Ectodermal cell (in vitro differentiated cells): ENCODE measurements at regions not wholly inside any gene's neighbourhood (a gene's known extent, or its start where the extent isn't known, plus 50 kb on each side); places are given as distances from the start of the nearest gene placed in this dataset.
A peak's percentile ranks its signal among the peaks of the same experiment; 100 is the strongest.
"Not testable (repeated sequence)": the region's sequence is repeated elsewhere in the genome, so short reads cannot be mapped to it uniquely, and the experiment has no call there.

Experiments
- H3K27ac ChIP-seq: 2 replicates; pipeline ENCODE4 v1.7.0; 2013; ENCODE audit warnings: mild to moderate bottlenecking, low read depth, low read length; ENCODE audit not compliant: insufficient read depth, poor library complexity, severe bottlenecking
- H3K27me3 ChIP-seq: 2 replicates; pipeline ENCODE4 v1.7.0; 2013; ENCODE audit warnings: mild to moderate bottlenecking, low read length; ENCODE audit not compliant: insufficient read depth, control insufficient read depth, poor library complexity, severe bottlenecking
- H3K36me3 ChIP-seq: one replicate; pipeline ENCODE4 v1.7.0; 2013; ENCODE audit warnings: low read length; ENCODE audit not compliant: control insufficient read depth, insufficient read depth
- H3K4me1 ChIP-seq: one replicate; pipeline ENCODE4 v1.7.0; 2013; ENCODE audit warnings: low read length; ENCODE audit not compliant: control insufficient read depth, insufficient read depth
- H3K4me3 ChIP-seq: 2 replicates; pipeline ENCODE4 v1.7.0; 2013; ENCODE audit warnings: low read depth, low read length, control low read depth; ENCODE audit not compliant: insufficient read depth
- H3K9me3 ChIP-seq: 2 replicates; pipeline ENCODE4 v1.7.0; 2013; ENCODE audit warnings: mild to moderate bottlenecking, low read length, moderate library complexity; ENCODE audit not compliant: control insufficient read depth
- WGBS, 2 experiments: methylation state at CpG; one replicate each; pipeline ENCODE4 v1.1.7; 2013; ENCODE audit warnings: missing lambda C conversion rate in 2 of 2; 5-methylcytosine and 5-hydroxymethylcytosine counted together

- no peak overlapping the region for H3K27ac ChIP-seq
- no peak overlapping the region for H3K4me3 ChIP-seq
- H3K36me3 ChIP-seq = no peaks in the 10 kb centered on the region
- no peaks in the 10 kb centered on the region for H3K9me3 ChIP-seq
- no peaks in the 10 kb centered on the region for H3K27me3 ChIP-seq
- WGBS, 2 experiments = 91% methylated on average over 5 of the region's 5 CpGs
- no peaks in the 10 kb centered on the region for H3K4me1 ChIP-seq
Measured at GRCh38 chr14:87252103-87252502, 740.9 kb downstream of the GALC start.

- no peak overlapping the region for H3K27ac ChIP-seq
- no peak overlapping the region for H3K4me3 ChIP-seq
- H3K9me3 ChIP-seq = peaks cover 2% of the 10 kb centered on the region
- no peaks in the 10 kb centered on the region for H3K4me1 ChIP-seq
- H3K36me3 ChIP-seq = no peaks in the 10 kb centered on the region
- H3K27me3 ChIP-seq = no peaks in the 10 kb centered on the region
Measured at GRCh38 chr14:87251011-87251410, 742.0 kb downstream of the GALC start.

- peaks cover 2% of the 10 kb centered on the region for H3K9me3 ChIP-seq
- no peaks in the 10 kb centered on the region for H3K36me3 ChIP-seq
- H3K4me3 ChIP-seq = no peak overlapping the region
- H3K27ac ChIP-seq = peak overlapping the region; percentile 18
- 82 to 92% methylated on average over 2 to 3 of the region's 3 CpGs for WGBS, 2 experiments
- no peaks in the 10 kb centered on the region for H3K27me3 ChIP-seq
- peaks cover 5% of the 10 kb centered on the region for H3K4me1 ChIP-seq
Measured at GRCh38 chr14:87241018-87241768, 751.8 kb downstream of the GALC start.

GRCh38 chr14:87240319-87240718, 752.7 kb downstream of the GALC start:
- H3K9me3 ChIP-seq, H3K27ac ChIP-seq, H3K4me1 ChIP-seq, H3K4me3 ChIP-seq, H3K36me3 ChIP-seq, H3K27me3 ChIP-seq: not testable (repeated sequence)
- WGBS, 2 experiments = 6 to 16% methylated on average over 4 of the region's 5 CpGs

- Histone ChIP-seq H3K9me3 (peaks cover 4% of the 10 kb centered on the region), H3K36me3 (peaks cover 7% of the 10 kb centered on the region), H3K4me3 (no peak overlapping the region), H3K27me3 (no peaks in the 10 kb centered on the region), H3K27ac (no peak overlapping the region), H3K4me1 (no peaks in the 10 kb centered on the region)
- 68 to 74% methylated on average over 2 to 4 of the region's 4 CpGs for WGBS, 2 experiments
Measured at GRCh38 chr14:87233806-87234384, 759.1 kb downstream of the GALC start.

GRCh38 chr14:87233266-87233665, 759.7 kb downstream of the GALC start:
- no peaks in the 10 kb centered on the region for H3K4me1 ChIP-seq
- no peak overlapping the region for H3K4me3 ChIP-seq
- peaks cover 4% of the 10 kb centered on the region for H3K9me3 ChIP-seq
- no peaks in the 10 kb centered on the region for H3K27me3 ChIP-seq
- no peak overlapping the region for H3K27ac ChIP-seq
- WGBS, 2 experiments = 86 to 87% methylated on average over 2 of the region's 2 CpGs
- peaks cover 7% of the 10 kb centered on the region for H3K36me3 ChIP-seq

GRCh38 chr14:87231336-87232026, 761.5 kb downstream of the GALC start:
- peaks cover 4% of the 10 kb centered on the region for H3K9me3 ChIP-seq
- H3K27me3 ChIP-seq = no peaks in the 10 kb centered on the region
- no peaks in the 10 kb centered on the region for H3K4me1 ChIP-seq
- H3K36me3 ChIP-seq = peaks cover 7% of the 10 kb centered on the region
- H3K27ac ChIP-seq = no peak overlapping the region
- H3K4me3 ChIP-seq = no peak overlapping the region
- WGBS, 2 experiments = 92 to 95% methylated on average over 3 of the region's 3 CpGs

GRCh38 chr14:87230726-87231125, 762.3 kb downstream of the GALC start:
- H3K4me1 ChIP-seq = no peaks in the 10 kb centered on the region
- peaks cover 7% of the 10 kb centered on the region for H3K36me3 ChIP-seq
- H3K4me3 ChIP-seq = no peak overlapping the region
- H3K27ac ChIP-seq = no peak overlapping the region
- H3K9me3 ChIP-seq = peaks cover 4% of the 10 kb centered on the region
- no peaks in the 10 kb centered on the region for H3K27me3 ChIP-seq

- no peaks in the 10 kb centered on the region for H3K27me3 ChIP-seq
- H3K4me3 ChIP-seq = no peak overlapping the region
- peaks cover 4% of the 10 kb centered on the region for H3K9me3 ChIP-seq
- WGBS, 2 experiments = 80% methylated on average over 1 of the region's 1 CpG; no CpG with 5 or more reads in 1 of the 2 experiments
- no peaks in the 10 kb centered on the region for H3K4me1 ChIP-seq
- H3K36me3 ChIP-seq = peaks cover 7% of the 10 kb centered on the region
- H3K27ac ChIP-seq = no peak overlapping the region
Measured at GRCh38 chr14:87229131-87229530, 763.9 kb downstream of the GALC start.

- WGBS, 2 experiments = 89 to 91% methylated on average over 3 of the region's 3 CpGs
Measured at GRCh38 chr14:87217023-87217422, 776.0 kb downstream of the GALC start.

More at GRCh38 chr14:87217023-87217422, 776.0 kb downstream of the GALC start:
- no peaks in the 10 kb centered on the region for H3K4me1 ChIP-seq
- no peaks in the 10 kb centered on the region for H3K36me3 ChIP-seq
- no peaks in the 10 kb centered on the region for H3K27me3 ChIP-seq
- H3K9me3 ChIP-seq = no peaks in the 10 kb centered on the region
- no peak overlapping the region for H3K4me3 ChIP-seq
- no peak overlapping the region for H3K27ac ChIP-seq
